ENCODE measurements at regions not wholly inside any gene's neighbourhood (a gene's known extent, or its start where the extent isn't known, plus 50 kb on each side); places are given as distances from the start of the nearest gene placed in this dataset.

DNA sequence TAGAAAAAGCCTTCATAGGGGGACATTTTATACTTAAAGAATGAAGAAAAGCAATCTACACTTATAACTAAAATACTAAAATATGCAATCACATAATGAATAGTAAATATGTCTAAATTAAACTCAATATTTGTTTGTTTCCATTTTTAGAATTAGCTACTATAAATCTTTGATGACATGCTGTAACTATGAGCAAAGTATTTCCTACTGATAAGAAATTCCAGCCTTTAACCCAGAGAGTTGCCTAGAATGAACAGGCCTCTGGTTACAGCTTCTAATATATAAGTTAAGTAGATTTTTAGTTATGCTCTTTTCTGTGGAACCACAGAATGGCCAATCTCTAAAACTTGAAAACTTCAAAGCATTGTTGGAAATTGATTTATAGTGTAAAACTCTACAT, 1465.6 kb upstream of the ZEB2 start:
- TF ChIP-seq, protein P1, sequence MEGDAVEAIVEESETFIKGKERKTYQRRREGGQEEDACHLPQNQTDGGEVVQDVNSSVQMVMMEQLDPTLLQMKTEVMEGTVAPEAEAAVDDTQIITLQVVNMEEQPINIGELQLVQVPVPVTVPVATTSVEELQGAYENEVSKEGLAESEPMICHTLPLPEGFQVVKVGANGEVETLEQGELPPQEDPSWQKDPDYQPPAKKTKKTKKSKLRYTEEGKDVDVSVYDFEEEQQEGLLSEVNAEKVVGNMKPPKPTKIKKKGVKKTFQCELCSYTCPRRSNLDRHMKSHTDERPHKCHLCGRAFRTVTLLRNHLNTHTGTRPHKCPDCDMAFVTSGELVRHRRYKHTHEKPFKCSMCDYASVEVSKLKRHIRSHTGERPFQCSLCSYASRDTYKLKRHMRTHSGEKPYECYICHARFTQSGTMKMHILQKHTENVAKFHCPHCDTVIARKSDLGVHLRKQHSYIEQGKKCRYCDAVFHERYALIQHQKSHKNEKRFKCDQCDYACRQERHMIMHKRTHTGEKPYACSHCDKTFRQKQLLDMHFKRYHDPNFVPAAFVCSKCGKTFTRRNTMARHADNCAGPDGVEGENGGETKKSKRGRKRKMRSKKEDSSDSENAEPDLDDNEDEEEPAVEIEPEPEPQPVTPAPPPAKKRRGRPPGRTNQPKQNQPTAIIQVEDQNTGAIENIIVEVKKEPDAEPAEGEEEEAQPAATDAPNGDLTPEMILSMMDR (conservative IDR thresholded peaks at IDR 0.05; ENCODE audit: low read depth, low read length): no peak
- TF ChIP-seq EZH2 (IDR thresholded peaks at IDR 0.05; ENCODE audit: borderline replicate concordance, low read depth, low read length, poor library complexity, severe bottlenecking): no peak
